ENCODE measurements at regions not wholly inside any gene's neighbourhood (a gene's known extent, or its start where the extent isn't known, plus 50 kb on each side); places are given as distances from the start of the nearest gene placed in this dataset.

GRCh38 chr14:76974365-76974764 is 54.1 kb downstream of the IRF2BPL start:
- no peak for DNase-seq

DNA sequence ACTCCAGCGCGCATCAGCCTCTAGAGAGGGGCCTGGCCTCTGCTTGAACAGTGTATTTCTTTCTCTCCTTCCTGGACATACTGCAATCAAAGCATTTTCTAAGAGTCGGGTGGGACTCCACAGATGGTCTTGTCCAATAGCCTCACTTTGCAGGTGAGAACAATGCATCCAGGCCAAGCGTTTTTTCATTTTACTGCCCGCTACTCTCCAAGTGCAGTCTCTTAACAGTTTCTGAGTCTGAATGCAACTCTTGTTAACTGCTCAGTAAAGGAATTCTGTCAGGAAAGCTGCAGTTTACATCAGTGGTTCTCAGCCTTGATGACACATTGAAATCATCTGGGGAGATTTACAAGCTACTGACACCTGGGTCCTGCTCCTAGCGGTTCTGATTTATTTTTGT is 57.0 kb downstream of the IRF2BPL start:
- DNase-seq: no peak

DNA sequence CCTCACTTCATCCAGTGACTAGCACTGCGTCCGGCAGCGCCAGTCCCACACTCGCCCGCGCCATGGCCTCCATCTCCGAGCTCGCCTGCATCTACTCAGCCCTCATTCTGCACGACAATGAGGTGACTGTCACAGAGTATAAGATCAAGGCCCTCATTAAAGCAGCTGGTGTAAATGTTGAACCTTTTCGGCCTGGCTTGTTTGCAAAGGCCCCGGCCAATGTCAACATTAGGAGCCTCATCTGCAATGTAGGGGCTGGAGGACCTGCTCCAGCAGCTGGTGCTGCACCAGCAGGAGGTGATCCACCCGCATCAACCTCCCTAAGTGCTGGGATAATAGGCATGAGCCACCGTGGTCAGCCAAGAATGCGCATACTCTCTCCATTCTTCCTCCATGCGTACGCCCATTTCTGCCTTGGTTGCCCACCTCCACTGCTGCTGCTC is 59.9 kb downstream of the IRF2BPL start:
- no peak for DNase-seq

DNA sequence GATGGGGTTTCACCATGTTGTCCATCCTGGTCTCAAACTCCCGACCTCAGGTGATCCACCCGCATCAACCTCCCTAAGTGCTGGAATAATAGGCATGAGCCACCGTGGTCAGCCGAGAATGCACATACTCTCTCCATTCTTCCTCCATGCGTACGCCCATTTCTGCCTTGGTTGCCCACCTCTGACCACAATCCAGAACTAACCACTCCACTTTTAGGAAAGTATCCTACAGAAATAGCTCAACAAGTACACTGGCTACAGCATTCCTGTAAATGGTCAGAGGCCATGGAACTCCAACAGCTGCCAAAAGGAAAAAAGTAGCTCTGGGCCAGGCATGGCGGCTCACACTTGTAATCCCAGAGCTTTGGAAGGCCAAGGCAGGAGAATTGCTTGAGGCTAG is 60.7 kb downstream of the IRF2BPL start:
- no peak for DNase-seq

DNA sequence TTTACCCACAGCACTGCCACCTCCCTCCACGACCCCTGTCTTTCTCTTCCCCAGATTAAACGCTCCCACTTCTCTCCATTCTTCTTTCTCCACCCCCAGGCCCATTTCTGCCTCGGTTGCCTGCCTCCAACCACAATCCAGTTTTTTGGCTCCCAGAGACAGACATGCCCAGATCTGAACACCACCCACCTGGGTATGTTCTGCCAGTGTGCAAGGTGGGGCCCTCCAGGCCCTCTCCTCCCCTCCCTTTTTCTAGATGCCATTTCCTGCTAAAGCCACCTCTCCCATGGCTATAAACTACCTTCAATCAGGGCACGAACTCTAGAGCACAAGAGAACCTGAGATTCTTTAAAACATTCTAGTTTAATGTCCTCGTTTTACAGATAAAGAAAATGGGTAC is 63.3 kb downstream of the IRF2BPL start:
- no peak for DNase-seq

DNA sequence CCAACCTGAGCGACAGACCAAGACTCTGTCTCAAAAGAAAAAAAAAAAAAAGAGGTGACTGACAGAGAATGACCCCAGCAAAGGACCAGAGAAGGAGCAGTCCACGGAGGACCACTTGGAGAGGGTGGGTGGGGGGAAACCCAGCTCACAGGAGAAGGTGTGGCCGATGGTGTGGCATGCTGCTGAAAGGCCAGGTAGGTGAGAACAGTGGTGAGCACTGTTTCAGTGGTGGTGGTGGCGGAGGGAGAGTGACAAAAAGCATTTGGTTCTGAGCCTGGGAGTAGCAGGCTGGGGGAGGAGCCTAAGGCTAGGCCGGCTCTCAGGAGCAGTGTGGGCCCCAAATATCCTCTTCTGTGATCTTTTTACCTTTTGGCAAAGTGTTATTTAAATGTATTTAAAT is 63.8 kb downstream of the IRF2BPL start:
- no peak for DNase-seq

GRCh38 chr14:76963372-76963771 is 65.1 kb downstream of the IRF2BPL start:
- DNase-seq: no peak

GRCh38 chr14:76962303-76962660 is 66.2 kb downstream of the IRF2BPL start:
- DNase-seq: no peak

DNA sequence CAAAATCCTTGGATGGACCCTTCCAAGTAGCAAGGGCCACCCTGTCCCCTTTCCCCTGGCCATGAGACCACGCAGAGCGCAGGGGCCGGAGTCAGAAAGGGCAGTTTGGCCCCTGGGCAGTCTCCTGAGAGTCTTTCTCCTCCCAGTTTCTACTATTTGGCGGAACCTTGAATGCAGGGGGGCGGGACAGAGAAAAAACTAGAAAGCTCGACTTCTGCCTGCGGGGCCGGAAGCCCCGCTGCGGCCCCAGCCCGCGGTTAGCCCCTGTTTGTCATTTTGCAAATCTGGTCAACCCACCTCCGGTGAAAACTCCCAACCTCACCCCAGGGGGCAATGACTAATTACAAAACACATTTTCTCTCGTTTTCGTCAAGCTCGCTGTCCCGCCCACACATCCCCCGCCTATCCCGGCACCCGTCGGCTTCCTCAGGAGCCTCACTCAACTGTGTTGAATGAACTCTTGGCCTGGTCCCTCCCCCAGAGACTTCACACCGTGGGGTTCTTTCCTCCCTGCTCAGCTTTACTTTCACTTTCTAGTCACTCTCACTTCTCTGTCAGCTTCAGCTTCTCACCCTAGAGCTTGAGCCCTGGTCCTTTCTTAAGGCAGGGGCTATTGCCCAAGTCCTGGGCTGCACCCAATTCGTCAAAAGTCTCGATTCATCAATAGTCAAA is 66.7 kb downstream of the IRF2BPL start:
- DNase-seq: peak; percentile 17

GRCh38 chr14:76958980-76959710 is 69.4 kb downstream of the IRF2BPL start:
- DNase-seq: no peak

- DNase-seq: no peak
These were observed 70.2 kb downstream of the IRF2BPL start for GRCh38 chr14:76958020-76958979.

DNA sequence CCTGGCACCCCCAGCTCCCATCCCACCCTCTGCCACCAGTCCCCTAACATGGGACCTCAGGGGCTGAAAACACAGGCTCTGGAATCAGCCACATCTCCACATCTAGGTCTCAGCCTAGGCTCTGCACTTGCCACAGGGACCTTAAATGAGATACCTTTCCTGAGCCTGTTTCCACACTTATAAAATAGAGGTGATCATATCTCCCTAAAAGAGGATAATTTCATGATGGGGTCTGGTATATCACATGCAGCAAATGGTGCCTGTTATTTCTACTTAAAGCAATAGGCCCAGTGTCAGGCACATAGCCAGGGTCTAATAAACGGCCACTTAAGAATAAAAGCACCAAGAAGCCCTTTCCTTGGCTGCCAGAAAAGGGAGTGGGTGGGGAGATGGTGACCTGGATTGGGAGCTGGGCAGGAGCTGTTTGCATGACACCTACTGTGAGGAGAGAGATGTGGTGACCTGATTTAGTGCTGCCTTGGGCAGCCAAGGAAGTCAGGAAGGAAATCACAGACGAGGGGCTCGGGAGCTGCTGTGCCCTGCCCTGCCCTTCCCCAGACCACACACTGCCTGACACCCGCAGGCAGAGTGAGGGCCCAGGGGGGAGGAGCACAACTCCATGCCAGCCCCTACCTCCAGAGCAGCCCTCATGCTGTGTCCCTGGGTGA is 71.2 kb downstream of the IRF2BPL start:
- DNase-seq: no peak

DNA sequence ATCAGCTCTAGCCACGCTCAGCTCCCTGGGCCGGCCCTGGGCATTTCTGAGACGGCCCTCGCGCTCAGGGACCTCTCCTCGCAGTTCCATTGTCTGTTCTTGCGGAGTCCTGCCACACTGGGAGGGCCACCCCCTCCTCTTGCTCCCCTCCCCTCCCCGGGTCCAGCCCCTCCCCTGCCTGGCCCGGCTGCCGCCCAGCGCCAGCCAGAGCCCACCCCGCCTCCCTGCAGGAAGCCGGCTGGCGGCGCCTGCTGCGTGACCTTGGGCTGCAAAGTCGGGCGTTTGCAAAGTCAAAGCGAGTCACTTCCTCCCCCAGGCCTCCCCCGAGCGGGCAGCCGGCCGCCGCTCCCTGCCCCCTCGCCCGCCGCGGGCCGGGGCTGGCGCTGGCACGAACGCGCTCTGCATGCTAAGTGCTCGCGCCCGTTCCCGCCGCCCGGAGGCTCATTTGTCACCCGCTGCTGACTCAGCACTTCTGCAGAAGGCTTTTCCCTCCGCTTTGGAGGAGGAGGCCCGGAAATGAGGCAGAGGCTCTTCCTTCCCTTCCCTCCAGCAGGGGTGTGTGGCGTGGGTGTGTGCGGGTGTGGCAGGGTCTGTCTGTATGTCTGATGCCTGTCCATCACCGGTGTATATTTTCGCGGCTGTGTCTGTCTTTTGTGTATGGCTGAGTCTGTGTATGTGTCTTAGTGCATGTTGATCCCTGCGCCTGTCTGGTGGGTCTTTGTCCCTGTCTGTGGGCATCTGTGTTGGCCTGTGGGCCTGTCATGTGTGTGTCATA is 72.0 kb downstream of the IRF2BPL start:
- DNase-seq: peak; percentile 70

DNA sequence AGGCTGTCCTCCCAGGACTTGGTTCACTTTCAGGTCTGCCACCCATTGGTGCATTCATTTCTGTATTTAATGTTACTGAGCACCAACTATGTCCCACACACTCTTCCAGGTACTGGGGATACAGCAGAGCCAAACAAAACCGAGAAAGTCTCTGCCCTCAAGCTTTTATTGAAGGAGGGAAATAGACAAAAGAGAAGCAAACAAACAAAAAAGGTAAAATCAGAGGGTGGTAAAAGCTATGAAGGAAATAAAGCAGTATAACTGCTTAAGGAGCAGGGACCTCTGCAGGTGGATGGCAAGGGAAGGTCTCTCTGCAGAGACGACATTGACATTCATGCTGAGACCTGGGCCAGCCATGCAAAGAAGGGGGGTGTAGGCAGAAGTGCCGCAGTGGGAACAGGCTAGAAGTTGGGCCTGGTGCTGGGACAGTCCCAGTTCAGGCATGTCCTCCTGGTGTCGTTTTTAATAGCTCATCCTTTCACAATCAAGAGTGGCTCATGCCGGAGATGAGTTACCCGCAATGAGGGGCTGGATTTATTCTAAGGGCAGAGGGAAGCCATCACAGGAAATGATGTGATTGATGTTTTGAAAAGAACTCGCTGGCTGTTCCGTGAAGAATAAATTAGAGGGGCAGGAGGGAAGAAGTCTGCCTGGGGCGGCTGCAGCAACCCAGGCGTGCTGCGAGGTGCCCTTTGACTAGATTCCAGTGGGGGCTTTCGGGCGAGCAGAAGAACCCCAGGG is 72.8 kb downstream of the IRF2BPL start:
- DNase-seq: no peak

DNA sequence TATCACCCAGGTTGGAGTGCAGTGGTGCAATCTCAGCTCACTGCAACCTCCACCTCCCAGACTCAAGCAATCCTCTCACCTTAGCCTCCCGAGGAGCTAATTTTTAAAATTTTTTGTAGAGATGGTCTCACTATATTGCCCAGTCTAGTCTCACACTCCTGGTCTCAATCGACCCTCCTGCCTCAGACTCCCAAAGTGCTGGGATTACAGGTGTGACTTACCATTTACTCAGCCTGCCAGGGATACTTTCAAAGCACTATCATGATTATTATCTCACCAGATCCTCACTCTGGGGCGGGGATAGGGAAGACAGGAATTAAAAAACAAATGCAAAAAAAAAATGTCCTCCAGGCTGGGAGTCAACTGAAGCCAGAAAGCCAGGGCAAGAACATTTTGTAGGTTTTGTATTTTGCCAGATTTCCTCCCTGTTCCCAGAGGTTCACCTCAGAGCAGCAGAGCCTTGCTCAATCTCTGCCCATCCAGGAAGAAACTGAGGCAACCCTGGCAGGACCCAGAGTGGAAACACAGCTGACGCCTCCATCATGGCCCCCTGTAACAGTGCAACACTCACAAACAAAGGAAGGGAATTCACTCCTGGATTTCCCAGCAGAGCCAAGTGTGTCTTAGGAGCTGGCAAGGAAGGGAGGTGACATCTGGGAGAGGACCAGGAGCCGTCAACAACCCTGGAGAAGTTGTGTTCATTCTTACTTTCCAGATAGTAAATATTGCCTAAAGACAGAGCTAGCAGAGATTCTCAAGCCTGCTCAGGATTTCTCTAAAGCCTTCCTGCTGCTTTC is 73.9 kb downstream of the IRF2BPL start:
- no peak for DNase-seq

DNA sequence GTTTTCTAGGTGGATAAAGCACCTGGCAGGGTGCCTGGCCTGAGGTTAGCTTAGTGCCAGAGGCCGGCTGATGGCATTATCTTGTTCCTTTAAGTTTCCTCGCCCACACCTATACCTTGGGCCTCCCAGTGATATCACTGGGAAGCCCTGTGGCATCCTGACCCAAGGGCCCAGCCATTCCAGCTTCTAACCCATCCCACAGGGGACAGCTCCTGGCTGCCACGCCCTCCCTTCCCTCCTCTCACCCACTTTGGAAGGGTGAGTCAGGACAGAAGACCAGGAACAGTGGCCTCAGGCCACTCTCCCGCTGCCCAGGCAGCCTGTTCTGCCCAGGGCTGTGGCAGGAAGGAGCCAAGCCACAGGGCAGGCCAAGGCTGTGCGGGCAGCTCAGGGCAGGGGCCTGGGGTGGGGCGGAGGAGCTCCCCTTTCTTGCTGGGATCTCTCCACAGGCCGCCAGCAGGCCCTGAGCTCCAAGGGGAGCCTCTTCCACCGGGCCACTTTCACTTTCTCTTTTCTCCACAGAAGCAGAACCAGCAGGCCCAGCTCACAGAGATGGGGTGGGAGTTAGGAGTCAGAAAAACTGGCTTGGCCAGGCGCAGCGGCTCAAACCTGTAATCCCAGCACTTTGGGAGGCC is 75.1 kb downstream of the IRF2BPL start:
- DNase-seq: no peak

GRCh38 chr14:76951166-76951565 is 77.3 kb downstream of the IRF2BPL start:
- no peak for DNase-seq

DNA sequence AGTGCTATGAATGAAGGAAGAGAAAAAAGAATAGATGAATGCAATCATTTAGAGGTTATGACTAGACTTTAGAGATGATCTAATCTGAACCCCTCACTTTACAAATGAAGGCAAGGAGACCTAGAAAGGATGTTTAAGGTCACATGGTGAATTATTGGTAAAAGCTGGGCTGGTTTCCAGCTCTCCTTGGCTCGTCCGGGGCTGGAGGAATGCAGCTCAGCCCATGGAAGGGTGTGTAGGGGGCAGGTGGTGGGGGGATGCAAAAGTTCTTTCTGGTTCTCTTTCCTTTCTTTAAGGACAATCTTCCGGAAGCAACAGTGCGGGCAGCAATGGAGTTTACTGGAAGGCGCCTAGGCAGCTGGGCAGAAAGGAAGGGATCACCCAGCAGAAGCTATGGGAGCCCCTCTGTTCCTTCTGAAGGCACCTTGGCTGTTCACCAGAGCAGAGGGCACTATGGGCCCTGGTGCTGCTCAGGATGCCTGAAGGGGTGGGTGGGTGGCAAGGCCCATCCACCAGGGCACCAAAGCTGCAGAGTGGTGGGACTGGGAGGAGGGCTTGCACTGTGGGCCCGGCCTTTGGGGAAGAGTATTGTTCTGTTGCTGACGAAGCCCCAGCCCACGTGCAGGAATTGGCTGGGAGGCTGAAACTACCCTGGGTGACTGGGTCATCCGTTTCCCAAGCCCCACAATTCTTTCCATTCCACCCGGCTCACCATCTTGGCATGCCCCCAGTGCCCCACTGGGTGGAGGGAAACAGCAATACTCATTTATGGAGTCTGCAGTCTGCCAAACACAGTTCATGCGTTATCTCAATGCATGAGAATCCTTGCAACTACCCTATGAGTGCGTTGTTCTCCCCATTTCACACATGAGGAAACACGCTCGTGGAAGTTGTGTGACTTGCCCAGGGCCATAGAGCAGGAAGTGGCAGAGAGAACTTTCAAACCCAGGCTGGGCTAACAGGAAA is 78.2 kb downstream of the IRF2BPL start:
- DNase-seq: no peak

DNA sequence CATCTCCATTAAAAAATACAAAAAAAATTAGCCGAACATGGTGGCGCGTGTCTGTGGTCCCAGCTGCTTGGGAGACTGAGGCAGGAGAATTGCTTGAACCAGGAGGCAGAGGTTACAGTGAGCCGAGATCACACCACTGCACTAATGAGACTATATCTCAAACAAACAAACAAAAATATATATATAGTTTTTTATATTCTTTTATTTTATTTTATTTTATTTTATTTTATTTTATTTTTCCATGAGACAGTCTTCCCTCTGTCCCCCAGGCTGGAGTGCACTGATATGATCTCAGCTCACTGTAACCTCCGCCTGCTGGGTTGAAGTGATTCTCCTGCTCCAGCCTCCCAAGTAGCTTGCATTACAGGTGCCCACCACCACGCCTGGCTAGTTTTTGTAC is 79.5 kb downstream of the IRF2BPL start:
- no peak for DNase-seq

Data from NCI-H2029 treated with DMSO at 0.1 percent for 48 hours (cell line).